Activated T-cell treated with anti-CD3 and anti-CD28 coated beads, Interleukin-2, amount 50 U/mL, for 72 hours (primary cell): ENCODE measurements at regions not wholly inside any gene's neighbourhood (a gene's known extent, or its start where the extent isn't known, plus 50 kb on each side); places are given as distances from the start of the nearest gene placed in this dataset.

Experiments used
- ATAC-seq, 2 donors: fragments of 150-1000 bp; cut with Tn5 transposase; replicated peaks in 1 of 2; 2 replicates each; pipeline ENCODE4 v1.10.0; 2021; ENCODE audit warnings: moderate library complexity in 2 of 2, mild to moderate bottlenecking in 1 of 2
- DNase-seq, 2 donors: peaks; one replicate each; pipeline ENCODE4 v3.0.0; 2021 to 2022; ENCODE audit warnings: mixed read lengths in 1 of 2
- H3K27ac Mint-ChIP-seq: one replicate; pipeline ENCODE4 v1.8.0; 2022; ENCODE audit warnings: mild to moderate bottlenecking, moderate library complexity, mixed read lengths
- H3K27me3 Mint-ChIP-seq: one replicate; pipeline ENCODE4 v1.8.0; 2022; ENCODE audit warnings: low read depth, mixed read lengths
- H3K36me3 Mint-ChIP-seq, 2 donors: one replicate each; pipeline ENCODE4 v1.8.0; 2022; ENCODE audit warnings: mixed read lengths in 2 of 2, mild to moderate bottlenecking in 1 of 2; ENCODE audit not compliant: insufficient read depth in 2 of 2
- H3K4me1 Mint-ChIP-seq: one replicate; pipeline ENCODE4 v1.8.0; 2022; ENCODE audit warnings: low read depth, mixed read lengths
- H3K4me3 Mint-ChIP-seq, 2 donors: one replicate each; pipeline ENCODE4 v1.8.0; 2022; ENCODE audit warnings: mild to moderate bottlenecking in 2 of 2, mixed read lengths in 2 of 2, moderate library complexity in 2 of 2
- H3K9me3 Mint-ChIP-seq, 2 donors: one replicate each; pipeline ENCODE4 v1.8.0; 2022; ENCODE audit warnings: mixed read lengths in 2 of 2

- Mint-ChIP-seq H3K4me1 (peaks cover 6% of the 10 kb centered on the region), H3K9me3 (peaks cover 0 to 1% of the 10 kb centered on the region in 2 donors), H3K27me3 (peaks cover 28% of the 10 kb centered on the region), H3K36me3 (peaks cover 0 to 2% of the 10 kb centered on the region in 2 donors), H3K27ac (peak overlapping the region; percentile 64), H3K4me3 (peak overlapping the region in 1 of 2 donors; percentile 38)
- DNase-seq (no peak), ATAC-seq (peak; percentile 51 to 68)
Measured at GRCh38 chr20:54353292-54353691, 122.1 kb upstream of the DOK5 start.

GRCh38 chr20:54355631-54356280 is 119.6 kb upstream of the DOK5 start:
- no peak for DNase-seq
- H3K9me3 Mint-ChIP-seq, result no peaks in the 10 kb centered on the region
- no peak for ATAC-seq
- no peak overlapping the region for H3K27ac Mint-ChIP-seq
- H3K36me3 Mint-ChIP-seq, result no peaks in the 10 kb centered on the region
- H3K4me3 Mint-ChIP-seq, result no peak overlapping the region
- H3K4me1 Mint-ChIP-seq, result peaks cover 6% of the 10 kb centered on the region
- peaks cover 21% of the 10 kb centered on the region for H3K27me3 Mint-ChIP-seq

- ATAC-seq, result no peak
- Mint-ChIP-seq H3K4me1 (peaks cover under 1% of the 10 kb centered on the region), H3K4me3 (no peak overlapping the region), H3K27ac (no peak overlapping the region), H3K9me3 (no peaks in the 10 kb centered on the region), H3K36me3 (no peaks in the 10 kb centered on the region), H3K27me3 (peaks cover 16% of the 10 kb centered on the region)
- no peak for DNase-seq
Measured at GRCh38 chr20:54356801-54357200, 118.6 kb upstream of the DOK5 start.

- DNase-seq (no peak), ATAC-seq (no peak)
- no peak overlapping the region for H3K27ac Mint-ChIP-seq
- no peaks in the 10 kb centered on the region for H3K4me1 Mint-ChIP-seq
- H3K9me3 Mint-ChIP-seq, result no peaks in the 10 kb centered on the region
- no peaks in the 10 kb centered on the region for H3K36me3 Mint-ChIP-seq
- peaks cover 8% of the 10 kb centered on the region for H3K27me3 Mint-ChIP-seq
- no peak overlapping the region for H3K4me3 Mint-ChIP-seq
Measured at GRCh38 chr20:54361475-54361874, 113.9 kb upstream of the DOK5 start.

- no peaks in the 10 kb centered on the region for H3K4me1 Mint-ChIP-seq
- ATAC-seq (no peak), DNase-seq (no peak)
- H3K4me3 Mint-ChIP-seq, result no peak overlapping the region
- H3K27ac Mint-ChIP-seq, result no peak overlapping the region
- H3K27me3 Mint-ChIP-seq, result peaks cover 8% of the 10 kb centered on the region
- no peaks in the 10 kb centered on the region for H3K9me3 Mint-ChIP-seq
- H3K36me3 Mint-ChIP-seq, result no peaks in the 10 kb centered on the region
Measured at GRCh38 chr20:54362283-54362682, 113.1 kb upstream of the DOK5 start.

GRCh38 chr20:54364365-54364764 is 111.0 kb upstream of the DOK5 start:
- DNase-seq (no peak), ATAC-seq (no peak)
- Mint-ChIP-seq H3K4me1 (no peaks in the 10 kb centered on the region), H3K4me3 (no peak overlapping the region), H3K9me3 (no peaks in the 10 kb centered on the region), H3K27me3 (peaks cover 8% of the 10 kb centered on the region), H3K27ac (no peak overlapping the region), H3K36me3 (no peaks in the 10 kb centered on the region)

- no peaks in the 10 kb centered on the region for H3K36me3 Mint-ChIP-seq
- H3K4me1 Mint-ChIP-seq, result no peaks in the 10 kb centered on the region
- no peak overlapping the region for H3K27ac Mint-ChIP-seq
- H3K9me3 Mint-ChIP-seq, result no peaks in the 10 kb centered on the region
- H3K27me3 Mint-ChIP-seq, result peaks cover 8% of the 10 kb centered on the region
- no peak overlapping the region for H3K4me3 Mint-ChIP-seq
- DNase-seq, result no peak
- ATAC-seq, result no peak
Measured at GRCh38 chr20:54364919-54365318, 110.5 kb upstream of the DOK5 start.

GRCh38 chr20:54366669-54367344 is 108.6 kb upstream of the DOK5 start:
- ATAC-seq, result no peak
- no peak for DNase-seq
- Mint-ChIP-seq H3K27ac (no peak overlapping the region), H3K36me3 (no peaks in the 10 kb centered on the region), H3K4me1 (no peaks in the 10 kb centered on the region), H3K4me3 (no peak overlapping the region), H3K9me3 (no peaks in the 10 kb centered on the region), H3K27me3 (peaks cover 8% of the 10 kb centered on the region)

GRCh38 chr20:54368570-54368969 is 106.8 kb upstream of the DOK5 start:
- H3K4me3 Mint-ChIP-seq, result no peak overlapping the region
- DNase-seq, result no peak
- no peaks in the 10 kb centered on the region for H3K36me3 Mint-ChIP-seq
- no peaks in the 10 kb centered on the region for H3K9me3 Mint-ChIP-seq
- no peaks in the 10 kb centered on the region for H3K4me1 Mint-ChIP-seq
- peaks cover 8% of the 10 kb centered on the region for H3K27me3 Mint-ChIP-seq
- ATAC-seq, result no peak
- no peak overlapping the region for H3K27ac Mint-ChIP-seq

- no peak for ATAC-seq
- H3K4me3 Mint-ChIP-seq, result no peak overlapping the region
Measured at GRCh38 chr20:54372313-54372712, 103.1 kb upstream of the DOK5 start.

GRCh38 chr20:54377992-54378773 is 97.2 kb upstream of the DOK5 start:
- ATAC-seq (no peak), DNase-seq (no peak)
- Mint-ChIP-seq H3K4me1 (no peaks in the 10 kb centered on the region), H3K9me3 (peaks cover 0 to 1% of the 10 kb centered on the region in 2 donors), H3K27ac (no peak overlapping the region), H3K27me3 (peaks cover 3% of the 10 kb centered on the region), H3K36me3 (no peaks in the 10 kb centered on the region), H3K4me3 (no peak overlapping the region)

More at GRCh38 chr20:54372313-54372712, 103.1 kb upstream of the DOK5 start:
- peak overlapping the region; percentile 74 for H3K27ac Mint-ChIP-seq
- no peaks in the 10 kb centered on the region for H3K36me3 Mint-ChIP-seq
- H3K27me3 Mint-ChIP-seq, result no peaks in the 10 kb centered on the region
- DNase-seq, result no peak
- H3K9me3 Mint-ChIP-seq, result peaks cover 0 to 1% of the 10 kb centered on the region in 2 donors
- H3K4me1 Mint-ChIP-seq, result no peaks in the 10 kb centered on the region

- H3K36me3 Mint-ChIP-seq, result no peaks in the 10 kb centered on the region
- H3K9me3 Mint-ChIP-seq, result no peaks in the 10 kb centered on the region
- ATAC-seq (no peak), DNase-seq (no peak)
- H3K27ac Mint-ChIP-seq, result no peak overlapping the region
- no peak overlapping the region for H3K4me3 Mint-ChIP-seq
- H3K4me1 Mint-ChIP-seq, result no peaks in the 10 kb centered on the region
- peaks cover 19% of the 10 kb centered on the region for H3K27me3 Mint-ChIP-seq
Measured at GRCh38 chr20:54379893-54380584, 95.4 kb upstream of the DOK5 start.

- no peak overlapping the region for H3K4me3 Mint-ChIP-seq
- peaks cover 26% of the 10 kb centered on the region for H3K27me3 Mint-ChIP-seq
- ATAC-seq (no peak), DNase-seq (no peak)
- no peaks in the 10 kb centered on the region for H3K36me3 Mint-ChIP-seq
- no peaks in the 10 kb centered on the region for H3K4me1 Mint-ChIP-seq
- H3K27ac Mint-ChIP-seq, result no peak overlapping the region
- H3K9me3 Mint-ChIP-seq, result no peaks in the 10 kb centered on the region
Measured at GRCh38 chr20:54382419-54382818, 93.0 kb upstream of the DOK5 start.
